Ishikawa (cell line): ENCODE measurements at regions not wholly inside any gene's neighbourhood (a gene's known extent, or its start where the extent isn't known, plus 50 kb on each side); places are given as distances from the start of the nearest gene placed in this dataset.

Experiments used
- CEBPB ChIP-seq: IDR thresholded peaks from 2 replicates; pipeline ENCODE4 v1.6.1; 2012
- CREB1 ChIP-seq: IDR thresholded peaks from 2 replicates; pipeline ENCODE4 v1.6.1; 2012; ENCODE audit warnings: low read depth

DNA sequence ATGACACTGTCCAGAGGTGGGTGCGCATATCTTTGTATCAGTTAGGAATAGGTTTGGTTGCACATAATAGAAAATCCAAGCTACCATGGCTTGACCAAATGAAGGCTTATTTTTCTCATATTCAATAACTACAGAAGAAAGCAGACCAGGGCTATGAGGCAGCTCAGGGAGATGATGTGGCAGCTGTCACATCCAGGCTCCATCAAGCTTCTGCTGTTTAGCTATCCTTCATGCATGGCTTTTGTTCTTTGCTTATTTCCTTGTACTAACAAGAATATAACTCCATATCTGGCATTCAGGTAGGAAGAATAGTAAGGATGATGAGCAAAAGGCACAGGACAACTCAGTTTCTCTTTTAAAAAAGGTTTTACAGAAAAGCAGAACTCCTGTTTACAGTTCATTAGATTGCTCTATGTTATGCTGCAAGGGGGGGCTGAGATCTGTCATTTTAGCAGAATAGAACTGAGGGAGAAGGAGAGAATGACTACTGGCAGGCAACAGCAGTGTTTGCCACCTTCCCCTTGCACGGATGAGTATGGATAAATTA is 336.1 kb downstream of the MLLT3 start:
- TF ChIP-seq CREB1 (no peak), CEBPB (no peak)
